Trophoblast cell (in vitro differentiated cells and primary cell): ENCODE measurements at regions not wholly inside any gene's neighbourhood (a gene's known extent, or its start where the extent isn't known, plus 50 kb on each side); places are given as distances from the start of the nearest gene placed in this dataset.
A peak's percentile ranks its signal among the peaks of the same experiment; 100 is the strongest.

Experiments
- DNase-seq, 2 donors: peaks; one replicate each; pipeline ENCODE4 v3.0.0-alpha.2; 2016
- H2AFZ ChIP-seq: 2 replicates; pipeline ENCODE4 v1.6.1; 2013; ENCODE audit warnings: low read length, moderate library complexity, mild to moderate bottlenecking; ENCODE audit not compliant: insufficient read depth, poor library complexity
- H2AK5ac ChIP-seq: 2 replicates; pipeline ENCODE4 v1.6.1; 2013; ENCODE audit warnings: mild to moderate bottlenecking, low read length
- H2BK120ac ChIP-seq: 2 replicates; pipeline ENCODE4 v1.6.1; 2013; ENCODE audit warnings: low read length, mild to moderate bottlenecking, moderate library complexity; ENCODE audit not compliant: insufficient read depth, poor library complexity
- H2BK12ac ChIP-seq: 2 replicates; pipeline ENCODE4 v1.6.1; 2013; ENCODE audit warnings: mild to moderate bottlenecking, low read length, moderate library complexity
- H2BK5ac ChIP-seq: 2 replicates; pipeline ENCODE4 v1.6.1; 2013; ENCODE audit warnings: low read length, low read depth, moderate library complexity, mild to moderate bottlenecking; ENCODE audit not compliant: poor library complexity
- H3K14ac ChIP-seq: 2 replicates; pipeline ENCODE4 v1.6.1; 2013; ENCODE audit warnings: mild to moderate bottlenecking, low read length
- H3K18ac ChIP-seq: 2 replicates; pipeline ENCODE4 v1.6.1; 2013; ENCODE audit warnings: mild to moderate bottlenecking, low read length
- H3K23ac ChIP-seq: 2 replicates; pipeline ENCODE4 v1.6.1; 2013; ENCODE audit warnings: low read length
- H3K27ac ChIP-seq: 2 replicates; pipeline ENCODE4 v1.5.1; 2013; ENCODE audit warnings: low read depth, mild to moderate bottlenecking, inconsistent platforms, low read length, moderate library complexity
- H3K27me3 ChIP-seq: 2 replicates; pipeline ENCODE4 v1.6.1; 2013; ENCODE audit warnings: inconsistent platforms, mild to moderate bottlenecking, low read length, moderate library complexity; ENCODE audit not compliant: insufficient read depth
- H3K36me3 ChIP-seq, 2 experiments: 1 replicate in 1 of 2; 2 replicates in 1 of 2; pipeline ENCODE4 v1.6.1; 2013; ENCODE audit warnings: low read length in 2 of 2, mild to moderate bottlenecking in 2 of 2, moderate library complexity in 1 of 2; ENCODE audit not compliant: insufficient read depth in 2 of 2, control insufficient read depth in 1 of 2
- H3K4ac ChIP-seq: 2 replicates; pipeline ENCODE4 v1.6.1; 2013; ENCODE audit warnings: low read depth, mild to moderate bottlenecking, low read length, moderate library complexity
- H3K4me1 ChIP-seq, 2 experiments: 1 replicate in 1 of 2; 2 replicates in 1 of 2; pipeline ENCODE4 v1.6.1; 2013; ENCODE audit warnings: low read length in 2 of 2, mild to moderate bottlenecking in 2 of 2, moderate library complexity in 1 of 2; ENCODE audit not compliant: insufficient read depth in 2 of 2, control insufficient read depth in 1 of 2
- H3K4me2 ChIP-seq: 2 replicates; pipeline ENCODE4 v1.6.1; 2013; ENCODE audit warnings: inconsistent platforms, mild to moderate bottlenecking, low read length, moderate library complexity
- H3K4me3 ChIP-seq: 2 replicates; pipeline ENCODE4 v1.5.1; 2013; ENCODE audit warnings: mild to moderate bottlenecking, low read depth, low read length, inconsistent platforms
- H3K79me1 ChIP-seq: one replicate; pipeline ENCODE4 v1.6.1; 2013; ENCODE audit warnings: low read length
- H3K79me2 ChIP-seq: 2 replicates; pipeline ENCODE4 v1.6.1; 2013; ENCODE audit warnings: low read length, mild to moderate bottlenecking; ENCODE audit not compliant: control insufficient read depth, insufficient read depth, poor library complexity
- H3K9ac ChIP-seq: 2 replicates; pipeline ENCODE4 v1.6.1; 2013; ENCODE audit warnings: mild to moderate bottlenecking, low read length
- H3K9me3 ChIP-seq: 2 replicates; pipeline ENCODE4 v1.6.1; 2013; ENCODE audit warnings: low read depth, mild to moderate bottlenecking, control low read depth, inconsistent platforms, low read length; ENCODE audit not compliant: insufficient read depth
- H4K12ac ChIP-seq: 2 replicates; pipeline ENCODE4 v1.6.1; 2013; ENCODE audit warnings: low read depth, mild to moderate bottlenecking, low read length, moderate library complexity
- H4K8ac ChIP-seq: 2 replicates; pipeline ENCODE4 v1.6.1; 2013; ENCODE audit warnings: low read depth, mild to moderate bottlenecking, low read length, moderate library complexity
- H4K91ac ChIP-seq: one replicate; pipeline ENCODE4 v1.6.1; 2013; ENCODE audit warnings: low read depth, mild to moderate bottlenecking, low read length, moderate library complexity
- WGBS: extraction: QIAGEN DNeasy Blood & Tissue Kit; methylation state at CpG from one replicate; pipeline ENCODE4 v1.1.7; 2013; ENCODE audit warnings: missing lambda C conversion rate; ENCODE audit not compliant: insufficient read length, insufficient coverage; ENCODE audit errors: extremely low coverage; 5-methylcytosine and 5-hydroxymethylcytosine counted together

GRCh38 chr3:187447737-187448136 is 79.6 kb downstream of the RTP4 start:
- Histone ChIP-seq H3K36me3 (no peaks in the 10 kb centered on the region), H4K12ac (no peak overlapping the region), H3K9ac (no peak overlapping the region), H2BK12ac (no peak overlapping the region), H2BK120ac (no peak overlapping the region), H3K27me3 (no peaks in the 10 kb centered on the region), H2BK5ac (no peak overlapping the region), H3K79me1 (no peaks in the 10 kb centered on the region), H3K18ac (no peak overlapping the region), H3K4me3 (no peak overlapping the region), H2AFZ (no peak overlapping the region), H4K8ac (no peak overlapping the region), H2AK5ac (no peak overlapping the region), H3K9me3 (no peaks in the 10 kb centered on the region), H3K14ac (no peak overlapping the region), H3K4me1 (no peaks in the 10 kb centered on the region), H3K79me2 (no peaks in the 10 kb centered on the region), H3K4ac (no peak overlapping the region), H3K4me2 (no peak overlapping the region), H3K27ac (no peak overlapping the region), H3K23ac (no peak overlapping the region), H4K91ac (no peak overlapping the region)
- DNase-seq: no peak
- no CpG with 5 or more reads among the region's 3 CpGs for WGBS

- no CpG with 5 or more reads among the region's 2 CpGs for WGBS
- no peak overlapping the region for H3K4me2 ChIP-seq
- H3K4me3 ChIP-seq: no peak overlapping the region
Measured at GRCh38 chr3:187445356-187445755, 77.2 kb downstream of the RTP4 start.

GRCh38 chr3:187434524-187434923 is 66.3 kb downstream of the RTP4 start:
- no peaks in the 10 kb centered on the region for H3K79me2 ChIP-seq
- no peak overlapping the region for H3K18ac ChIP-seq
- H3K36me3 ChIP-seq: no peaks in the 10 kb centered on the region
- H3K4ac ChIP-seq: no peak overlapping the region
- H2BK120ac ChIP-seq: no peak overlapping the region
- no peak overlapping the region for H4K12ac ChIP-seq
- H3K9me3 ChIP-seq: no peaks in the 10 kb centered on the region
- no peak overlapping the region for H3K4me2 ChIP-seq
- no peak overlapping the region for H2BK12ac ChIP-seq
- H4K91ac ChIP-seq: no peak overlapping the region
- H3K27me3 ChIP-seq: no peaks in the 10 kb centered on the region
- H3K4me1 ChIP-seq: no peaks in the 10 kb centered on the region
- no peak overlapping the region for H3K4me3 ChIP-seq
- H2AFZ ChIP-seq: no peak overlapping the region
- WGBS: no CpG with 5 or more reads among the region's 2 CpGs
- no peak overlapping the region for H2AK5ac ChIP-seq
- no peak overlapping the region for H4K8ac ChIP-seq
- no peak for DNase-seq
- no peak overlapping the region for H3K9ac ChIP-seq
- no peak overlapping the region for H2BK5ac ChIP-seq
- no peak overlapping the region for H3K23ac ChIP-seq
- no peak overlapping the region for H3K27ac ChIP-seq
- H3K79me1 ChIP-seq: no peaks in the 10 kb centered on the region
- H3K14ac ChIP-seq: no peak overlapping the region

More at GRCh38 chr3:187445356-187445755, 77.2 kb downstream of the RTP4 start:
- Histone ChIP-seq H3K4me1 (no peaks in the 10 kb centered on the region), H3K27ac (no peak overlapping the region), H3K79me2 (no peaks in the 10 kb centered on the region), H3K23ac (no peak overlapping the region), H4K8ac (no peak overlapping the region), H2BK5ac (no peak overlapping the region), H4K12ac (no peak overlapping the region), H2BK120ac (no peak overlapping the region), H3K9ac (no peak overlapping the region), H2AFZ (no peak overlapping the region), H3K36me3 (no peaks in the 10 kb centered on the region), H3K79me1 (no peaks in the 10 kb centered on the region), H3K4ac (no peak overlapping the region), H3K18ac (no peak overlapping the region), H3K9me3 (no peaks in the 10 kb centered on the region), H3K14ac (no peak overlapping the region), H2AK5ac (no peak overlapping the region), H4K91ac (no peak overlapping the region), H3K27me3 (no peaks in the 10 kb centered on the region), H2BK12ac (no peak overlapping the region)
- DNase-seq: no peak

GRCh38 chr3:187430576-187430975 is 62.4 kb downstream of the RTP4 start:
- Histone ChIP-seq H3K27ac (no peak overlapping the region), H2BK5ac (no peak overlapping the region), H3K36me3 (no peaks in the 10 kb centered on the region), H2BK12ac (no peak overlapping the region), H3K27me3 (no peaks in the 10 kb centered on the region), H2BK120ac (no peak overlapping the region), H4K91ac (no peak overlapping the region), H3K79me1 (no peaks in the 10 kb centered on the region), H3K23ac (peak overlapping the region; percentile 93), H3K4me2 (no peak overlapping the region), H4K12ac (no peak overlapping the region), H3K79me2 (no peaks in the 10 kb centered on the region), H4K8ac (no peak overlapping the region), H3K4me3 (no peak overlapping the region), H3K14ac (no peak overlapping the region), H3K9me3 (no peaks in the 10 kb centered on the region), H2AFZ (no peak overlapping the region), H3K4ac (no peak overlapping the region), H3K9ac (no peak overlapping the region), H3K18ac (no peak overlapping the region), H2AK5ac (no peak overlapping the region), H3K4me1 (no peaks in the 10 kb centered on the region)
- no CpG with 5 or more reads among the region's 5 CpGs for WGBS
- no peak for DNase-seq
